ENCODE measurements at regions not wholly inside any gene's neighbourhood (a gene's known extent, or its start where the extent isn't known, plus 50 kb on each side); places are given as distances from the start of the nearest gene placed in this dataset.
"Not testable (repeated sequence)": the region's sequence is repeated elsewhere in the genome, so short reads cannot be mapped to it uniquely, and the experiment has no call there.

- not testable (repeated sequence) for H3K4me2 ChIP-seq; H3K27me3 ChIP-seq (ENCODE audit: insufficient read depth)
Measured at GRCh38 chr12:14219670-14220069, 145.8 kb upstream of the ATF7IP start.

GRCh38 chr12:14225064-14225463 lies 140.4 kb upstream of the ATF7IP start:
- Mint-ChIP-seq H3K9me3 (peaks cover 11% of the 10 kb centered on the region), H3K36me3 (ENCODE audit: low read depth) (peaks cover 7% of the 10 kb centered on the region; the same call in 1 of the 3 replicates), H3K4me3 (no peak overlapping the region), H3K27ac (no peak overlapping the region), H3K4me1 (no peaks in the 10 kb centered on the region), H3K27me3 (ENCODE audit: insufficient read depth, low read depth, poor library complexity) (peaks cover 2% of the 10 kb centered on the region)
- H4K20me1 ChIP-seq (replicated peaks; ENCODE audit: insufficient read depth) = no peaks in the 10 kb centered on the region
- no peak for DNase-seq (ENCODE audit: low spot score)
- no peak for ATAC-seq
- H3F3A ChIP-seq (replicated peaks; ENCODE audit: low read depth) = no peaks in the 10 kb centered on the region
- no peak overlapping the region for H2AFZ ChIP-seq
- 0 out of 2 replicates have a peak, but pooled peaks cover 3% of the 10 kb centered on the region for H3K9me2 ChIP-seq (ENCODE audit: insufficient read depth)
- H3K27me3 ChIP-seq (ENCODE audit: insufficient read depth) = no peaks in the 10 kb centered on the region
- no peak overlapping the region for H3K4me3 ChIP-seq
- no peaks in the 10 kb centered on the region for H3K4me1 ChIP-seq (ENCODE audit: insufficient read depth)
- H3K36me3 ChIP-seq (ENCODE audit: insufficient read depth) = no peaks in the 10 kb centered on the region
- H3K27ac ChIP-seq (ENCODE audit: low read depth) = no peak overlapping the region
- H3K79me2 ChIP-seq (replicated peaks; ENCODE audit: insufficient read depth) = no peaks in the 10 kb centered on the region
- no peak overlapping the region for H3K4me2 ChIP-seq
- TF ChIP-seq CREB1 (CRISPR knock-in tag; IDR thresholded peaks at IDR 0.05; ENCODE audit: low read depth) (no peak), REST (IDR thresholded peaks at IDR 0.05; ENCODE audit: unreplicated experiment) (no peak), ZNF462 (CRISPR knock-in tag; IDR thresholded peaks at IDR 0.05) (no peak), EZH2 (IDR thresholded peaks at IDR 0.05; ENCODE audit: low read depth, unreplicated experiment) (no peak), ETS1 (IDR thresholded peaks at IDR 0.05) (no peak), CTCF (conservative IDR thresholded peaks at IDR 0.05; ENCODE audit: low read depth in 2 of 2) (no peak), POLR2AphosphoS5 (IDR thresholded peaks at IDR 0.05; ENCODE audit: low read depth) (no peak), ZNF114 (CRISPR knock-in tag; IDR thresholded peaks at IDR 0.05) (no peak), STAT1 (IDR thresholded peaks at IDR 0.05; ENCODE audit: unreplicated experiment) (no peak), JUNB (IDR thresholded peaks at IDR 0.05; ENCODE audit: unreplicated experiment) (no peak)

More at GRCh38 chr12:14219670-14220069, 145.8 kb upstream of the ATF7IP start:
- not testable (repeated sequence) for H3K36me3 ChIP-seq (ENCODE audit: insufficient read depth); H3K4me1 Mint-ChIP-seq; H3K27ac Mint-ChIP-seq; H3K27me3 Mint-ChIP-seq (ENCODE audit: insufficient read depth, low read depth, poor library complexity); H3K36me3 Mint-ChIP-seq (ENCODE audit: low read depth); H2AFZ ChIP-seq; ATAC-seq; H4K20me1 ChIP-seq (replicated peaks; ENCODE audit: insufficient read depth); H3K9me2 ChIP-seq (ENCODE audit: insufficient read depth); H3K4me3 ChIP-seq; H3K27ac ChIP-seq (ENCODE audit: low read depth); H3K79me2 ChIP-seq (replicated peaks; ENCODE audit: insufficient read depth); DNase-seq (ENCODE audit: low spot score); H3K4me3 Mint-ChIP-seq; H3K9me3 Mint-ChIP-seq; H3F3A ChIP-seq (replicated peaks; ENCODE audit: low read depth); H3K4me1 ChIP-seq (ENCODE audit: insufficient read depth)

Data from GM23338 (cell line).